BLaER1 (cell line): ENCODE measurements at regions not wholly inside any gene's neighbourhood (a gene's known extent, or its start where the extent isn't known, plus 50 kb on each side); places are given as distances from the start of the nearest gene placed in this dataset.

Experiments used
- H3K27ac ChIP-seq: shearing (Covaris generic); formaldehyde crosslinking; 2 replicates; pipeline ENCODE4 v1.8.1; 2022
- H3K27me3 ChIP-seq: shearing (Covaris generic); formaldehyde crosslinking; 2 replicates; pipeline ENCODE4 v1.8.1; 2022
- H3K36me3 ChIP-seq: shearing (Covaris generic); formaldehyde crosslinking; 2 replicates; pipeline ENCODE4 v1.8.1; 2022
- H3K4me1 ChIP-seq: shearing (Covaris generic); formaldehyde crosslinking; 2 replicates; pipeline ENCODE4 v1.8.1; 2022
- H3K4me2 ChIP-seq: shearing (Covaris generic); formaldehyde crosslinking; 2 replicates; pipeline ENCODE4 v1.8.1; 2022
- H3K4me3 ChIP-seq: shearing (Covaris generic); formaldehyde crosslinking; 2 replicates; pipeline ENCODE4 v1.8.1; 2022
- H3K9ac ChIP-seq: shearing (Covaris generic); formaldehyde crosslinking; 2 replicates; pipeline ENCODE4 v1.8.1; 2022
- H3K9me3 ChIP-seq: shearing (Covaris generic); formaldehyde crosslinking; 2 replicates; pipeline ENCODE4 v1.8.1; 2022
- H4K20me1 ChIP-seq: shearing (Covaris generic); formaldehyde crosslinking; 2 replicates; pipeline ENCODE4 v1.8.1; 2022
- Cebpa-rat ChIP-seq: shearing (Covaris generic); IDR thresholded peaks from 2 replicates; pipeline ENCODE4 v1.8.1; 2022

DNA sequence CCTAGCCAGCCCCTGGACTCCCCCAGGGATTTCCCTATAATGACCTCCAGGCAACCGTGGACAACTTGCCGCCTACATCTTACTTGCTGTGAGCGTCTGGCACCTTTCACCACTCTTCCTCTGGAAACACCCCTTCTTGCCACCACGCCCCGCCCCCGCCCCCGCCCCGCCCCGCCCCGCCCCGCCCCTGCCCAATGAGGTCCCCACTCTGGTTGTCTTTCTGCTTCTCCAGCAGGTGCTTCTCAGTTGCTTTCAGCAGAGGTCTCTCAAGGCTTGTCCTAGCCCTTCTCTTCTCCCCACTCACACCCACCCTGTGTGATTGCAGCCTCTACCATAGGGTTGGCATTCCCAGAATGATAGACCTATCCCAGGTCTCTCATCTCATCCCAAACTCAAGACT lies 214.5 kb downstream of the EN1 start:
- Histone ChIP-seq H3K9ac (no peak overlapping the region), H3K36me3 (no peaks in the 10 kb centered on the region), H3K9me3 (no peaks in the 10 kb centered on the region; the same call in 1 of the 2 replicates), H3K27ac (no peak overlapping the region), H4K20me1 (no peaks in the 10 kb centered on the region), H3K4me3 (no peak overlapping the region), H3K4me2 (no peak overlapping the region), H3K27me3 (no peaks in the 10 kb centered on the region), H3K4me1 (no peaks in the 10 kb centered on the region)
- TF ChIP-seq Cebpa-rat = no peak

DNA sequence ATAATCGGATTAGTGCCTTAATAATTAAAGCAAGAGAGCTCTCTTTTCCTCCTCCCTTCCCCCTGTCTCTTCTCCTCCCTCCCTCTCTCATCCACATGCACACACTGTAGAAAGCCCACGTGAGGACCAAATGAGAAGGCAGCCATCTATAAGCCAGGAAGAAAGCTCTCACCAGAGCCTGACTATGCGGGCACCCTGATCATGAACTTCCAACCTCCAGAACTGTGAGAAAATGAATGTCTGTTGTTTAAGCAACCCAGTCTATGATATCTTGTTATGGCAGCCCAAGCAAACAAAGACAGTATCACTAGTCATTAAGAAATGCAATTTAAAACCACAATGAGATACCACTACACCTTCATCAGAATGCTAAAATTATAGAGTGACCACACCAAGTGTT lies 220.3 kb downstream of the EN1 start:
- no peaks in the 10 kb centered on the region for H3K27me3 ChIP-seq
- no peaks in the 10 kb centered on the region for H4K20me1 ChIP-seq
- no peak overlapping the region for H3K4me2 ChIP-seq
- H3K27ac ChIP-seq = no peak overlapping the region
- TF ChIP-seq Cebpa-rat = no peak
- H3K36me3 ChIP-seq = no peaks in the 10 kb centered on the region
- H3K4me1 ChIP-seq = no peaks in the 10 kb centered on the region
- no peak overlapping the region for H3K9ac ChIP-seq
- no peak overlapping the region for H3K4me3 ChIP-seq
- no peaks in the 10 kb centered on the region for H3K9me3 ChIP-seq

DNA sequence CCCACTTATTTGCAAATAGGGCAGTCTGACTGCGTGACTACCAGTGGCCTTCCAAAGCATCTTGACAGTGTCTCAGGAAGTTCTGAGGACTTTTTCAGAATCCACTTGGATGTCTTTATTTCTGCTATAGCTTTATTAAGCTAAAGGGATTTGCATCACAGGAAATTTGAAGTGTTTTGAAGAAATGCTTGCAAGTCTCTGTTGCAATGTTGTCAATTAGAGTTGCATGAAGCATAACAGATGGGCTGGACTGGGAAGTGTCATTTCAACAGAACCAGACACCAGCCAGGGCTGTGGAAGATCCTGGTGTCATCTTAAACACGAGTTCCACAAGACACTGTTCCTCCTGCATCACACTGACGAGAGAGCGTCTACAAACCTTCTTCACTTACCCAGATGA lies 224.5 kb downstream of the EN1 start:
- no peak overlapping the region for H3K4me3 ChIP-seq
- no peak overlapping the region for H3K27ac ChIP-seq
- H3K27me3 ChIP-seq = no peaks in the 10 kb centered on the region
- no peaks in the 10 kb centered on the region for H3K36me3 ChIP-seq
- H3K9me3 ChIP-seq = no peaks in the 10 kb centered on the region
- H3K4me1 ChIP-seq = no peaks in the 10 kb centered on the region
- H3K9ac ChIP-seq = no peak overlapping the region
- H4K20me1 ChIP-seq = no peaks in the 10 kb centered on the region
- H3K4me2 ChIP-seq = no peak overlapping the region
- TF ChIP-seq Cebpa-rat = no peak

DNA sequence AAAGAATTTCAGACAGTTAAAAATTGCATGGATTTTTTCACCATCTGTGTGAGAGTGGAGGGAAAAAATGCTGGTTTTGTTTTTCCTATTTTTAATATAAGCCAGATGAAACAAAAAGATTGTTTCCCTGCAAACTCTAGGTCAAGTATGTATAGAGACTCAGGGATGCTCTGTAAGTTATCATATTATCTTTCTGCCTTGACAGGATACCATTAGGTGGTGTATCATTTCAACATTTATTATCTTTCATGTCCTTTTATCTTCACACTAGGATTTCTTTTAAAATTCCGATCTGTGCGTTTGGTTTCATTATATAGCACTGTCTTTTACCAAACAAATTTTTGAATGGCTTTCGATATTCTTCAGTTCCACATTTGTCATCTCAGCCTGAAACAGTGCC lies 225.3 kb downstream of the EN1 start:
- H3K9ac ChIP-seq = no peak overlapping the region
- H3K4me3 ChIP-seq = no peak overlapping the region
- H3K27ac ChIP-seq = no peak overlapping the region
- H3K4me1 ChIP-seq = no peaks in the 10 kb centered on the region
- H4K20me1 ChIP-seq = no peaks in the 10 kb centered on the region
- no peaks in the 10 kb centered on the region for H3K27me3 ChIP-seq
- no peaks in the 10 kb centered on the region for H3K9me3 ChIP-seq
- H3K36me3 ChIP-seq = no peaks in the 10 kb centered on the region
- no peak overlapping the region for H3K4me2 ChIP-seq
- no peak for TF ChIP-seq Cebpa-rat

DNA sequence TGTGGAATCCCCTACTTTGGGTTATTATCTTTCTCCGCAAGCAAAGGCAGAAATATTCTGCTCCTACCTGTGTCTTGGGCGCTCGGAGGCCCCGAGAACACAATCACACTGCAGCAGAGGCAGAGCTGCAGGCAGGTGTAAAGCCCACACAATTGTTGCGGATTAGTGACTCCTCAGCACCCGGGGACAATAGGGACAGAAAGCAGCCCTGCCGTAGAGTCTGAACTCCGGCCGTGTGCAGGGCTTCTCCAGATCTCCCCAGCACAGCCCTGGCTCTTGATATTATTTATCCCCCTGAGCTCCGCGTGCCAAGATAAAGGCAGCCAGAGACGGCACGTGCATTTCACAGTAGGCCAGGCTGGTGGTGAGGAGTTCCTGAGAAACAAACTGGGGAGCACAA lies 229.2 kb downstream of the EN1 start:
- no peaks in the 10 kb centered on the region for H3K9me3 ChIP-seq
- no peak overlapping the region for H3K4me2 ChIP-seq
- no peaks in the 10 kb centered on the region for H3K36me3 ChIP-seq
- no peak overlapping the region for H3K4me3 ChIP-seq
- H3K27ac ChIP-seq = no peak overlapping the region
- no peaks in the 10 kb centered on the region for H4K20me1 ChIP-seq
- no peaks in the 10 kb centered on the region for H3K4me1 ChIP-seq
- no peak overlapping the region for H3K9ac ChIP-seq
- H3K27me3 ChIP-seq = no peaks in the 10 kb centered on the region
- no peak for TF ChIP-seq Cebpa-rat

DNA sequence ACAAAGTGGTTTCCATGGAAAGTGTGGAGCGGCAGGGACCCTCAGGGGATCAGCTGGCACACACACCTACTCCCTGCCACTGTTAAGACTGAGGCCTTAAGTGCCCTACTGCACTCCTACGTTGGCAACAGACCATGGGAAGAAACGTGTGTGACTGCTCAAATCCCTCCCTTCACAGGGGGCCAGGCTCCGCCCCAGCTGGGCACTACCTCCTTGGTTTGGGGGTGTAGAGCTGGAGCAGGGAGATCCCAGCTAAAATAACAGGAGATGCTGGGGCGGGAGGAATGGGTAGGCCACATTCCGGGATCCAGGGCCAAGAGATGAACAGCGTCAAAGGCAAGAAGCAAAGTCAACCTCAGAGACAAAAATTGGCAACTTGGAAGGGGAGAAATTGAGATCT lies 231.0 kb downstream of the EN1 start:
- Histone ChIP-seq H3K27ac (no peak overlapping the region), H3K36me3 (no peaks in the 10 kb centered on the region), H3K4me3 (no peak overlapping the region), H3K27me3 (no peaks in the 10 kb centered on the region), H4K20me1 (no peaks in the 10 kb centered on the region), H3K4me2 (no peak overlapping the region), H3K4me1 (no peaks in the 10 kb centered on the region), H3K9me3 (no peaks in the 10 kb centered on the region), H3K9ac (no peak overlapping the region)
- TF ChIP-seq Cebpa-rat = no peak

DNA sequence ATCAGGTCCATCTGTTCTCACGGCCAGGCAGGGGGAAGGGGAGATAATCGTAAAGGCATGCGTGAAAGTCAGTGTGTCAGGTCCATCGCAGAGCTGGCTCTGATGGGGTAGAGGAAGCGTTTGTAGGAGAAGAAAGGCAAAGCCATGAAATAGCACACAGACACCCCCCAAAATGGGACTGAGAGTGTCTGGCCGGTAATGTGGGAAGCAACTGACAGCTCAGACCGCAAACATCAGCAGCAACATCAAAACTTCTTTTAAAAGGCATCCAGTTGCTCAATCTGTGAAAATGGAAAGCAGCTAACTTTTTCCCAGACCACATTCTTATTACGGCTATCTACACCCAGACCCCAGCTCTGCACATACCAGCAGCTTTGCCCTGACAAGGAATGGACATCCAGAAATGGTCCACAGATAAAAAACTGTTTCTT lies 232.6 kb downstream of the EN1 start:
- Histone ChIP-seq H4K20me1 (no peaks in the 10 kb centered on the region), H3K27me3 (no peaks in the 10 kb centered on the region), H3K9ac (no peak overlapping the region), H3K4me2 (no peak overlapping the region), H3K4me3 (no peak overlapping the region), H3K27ac (no peak overlapping the region), H3K36me3 (no peaks in the 10 kb centered on the region), H3K4me1 (no peaks in the 10 kb centered on the region), H3K9me3 (no peaks in the 10 kb centered on the region)
- TF ChIP-seq Cebpa-rat = no peak

DNA sequence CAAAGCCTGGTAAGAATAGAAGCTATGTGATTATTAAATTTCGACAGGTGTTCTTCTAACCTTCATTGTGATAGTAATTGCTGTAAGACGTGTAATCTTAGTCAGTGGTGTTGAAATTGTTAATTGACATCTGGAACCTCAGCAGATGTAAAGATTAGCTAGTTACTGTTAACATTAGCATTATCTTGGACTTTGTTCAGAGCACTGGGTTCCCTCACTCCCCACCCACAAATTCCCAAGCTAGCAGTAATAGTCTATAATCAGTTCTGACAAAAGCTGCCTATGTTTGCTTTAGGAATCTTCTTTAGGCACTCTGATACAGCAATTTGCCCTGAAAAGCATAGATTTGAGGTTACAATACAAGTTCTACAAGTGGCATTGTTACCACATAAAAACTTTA lies 233.7 kb downstream of the EN1 start:
- Histone ChIP-seq H3K9ac (no peak overlapping the region), H3K36me3 (no peaks in the 10 kb centered on the region), H3K4me2 (no peak overlapping the region), H3K27ac (no peak overlapping the region), H3K27me3 (no peaks in the 10 kb centered on the region), H4K20me1 (no peaks in the 10 kb centered on the region), H3K4me1 (no peaks in the 10 kb centered on the region), H3K9me3 (no peaks in the 10 kb centered on the region), H3K4me3 (no peak overlapping the region)
- TF ChIP-seq Cebpa-rat = no peak

DNA sequence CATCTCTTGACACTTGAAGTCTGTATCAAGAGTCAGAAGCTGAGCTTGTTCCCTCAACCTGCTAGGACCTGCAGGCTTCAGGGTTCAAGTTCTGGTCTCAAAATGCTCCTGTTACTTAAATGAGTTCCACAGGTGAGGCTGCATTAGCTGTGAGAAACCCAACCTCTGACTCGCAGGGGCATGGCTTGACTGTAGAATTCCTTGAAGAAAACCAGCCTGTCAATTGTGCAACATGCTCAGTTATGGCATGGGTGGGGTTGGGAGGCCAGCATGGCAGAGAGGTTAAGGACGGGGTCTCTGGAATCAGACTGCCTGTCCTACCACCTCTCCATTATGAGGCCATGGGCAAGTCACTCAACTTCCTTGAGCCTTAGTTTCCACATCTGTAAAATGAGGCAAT lies 235.8 kb downstream of the EN1 start:
- no peaks in the 10 kb centered on the region for H3K36me3 ChIP-seq
- no peak overlapping the region for H3K4me2 ChIP-seq
- no peak overlapping the region for H3K27ac ChIP-seq
- H3K9ac ChIP-seq = no peak overlapping the region
- H3K9me3 ChIP-seq = no peaks in the 10 kb centered on the region
- no peaks in the 10 kb centered on the region for H3K27me3 ChIP-seq
- H4K20me1 ChIP-seq = no peaks in the 10 kb centered on the region
- H3K4me1 ChIP-seq = no peaks in the 10 kb centered on the region
- TF ChIP-seq Cebpa-rat = no peak
- no peak overlapping the region for H3K4me3 ChIP-seq

DNA sequence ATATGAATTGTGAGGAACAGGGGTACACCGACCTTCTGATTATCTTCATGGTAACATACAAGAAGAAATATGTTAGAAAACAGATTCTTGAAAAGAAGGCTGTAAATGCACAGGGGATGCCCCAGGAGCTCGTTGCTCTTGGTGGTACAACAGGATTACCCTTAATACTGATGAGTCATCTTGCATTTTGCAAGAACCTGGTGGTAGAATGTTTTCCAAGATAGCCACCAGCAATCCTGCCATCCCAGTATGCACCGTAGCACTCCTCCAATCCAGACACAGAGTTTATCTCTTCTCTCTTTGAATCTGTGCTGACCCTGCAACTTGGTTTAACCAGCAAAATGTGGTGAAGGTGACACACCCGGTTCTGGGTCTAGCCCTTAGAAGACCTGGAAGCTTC lies 238.3 kb downstream of the EN1 start:
- Histone ChIP-seq H3K27ac (no peak overlapping the region), H3K9ac (no peak overlapping the region), H3K4me3 (no peak overlapping the region), H3K36me3 (no peaks in the 10 kb centered on the region), H3K4me1 (no peaks in the 10 kb centered on the region), H4K20me1 (no peaks in the 10 kb centered on the region), H3K27me3 (no peaks in the 10 kb centered on the region), H3K9me3 (no peaks in the 10 kb centered on the region), H3K4me2 (no peak overlapping the region)
- TF ChIP-seq Cebpa-rat = no peak

DNA sequence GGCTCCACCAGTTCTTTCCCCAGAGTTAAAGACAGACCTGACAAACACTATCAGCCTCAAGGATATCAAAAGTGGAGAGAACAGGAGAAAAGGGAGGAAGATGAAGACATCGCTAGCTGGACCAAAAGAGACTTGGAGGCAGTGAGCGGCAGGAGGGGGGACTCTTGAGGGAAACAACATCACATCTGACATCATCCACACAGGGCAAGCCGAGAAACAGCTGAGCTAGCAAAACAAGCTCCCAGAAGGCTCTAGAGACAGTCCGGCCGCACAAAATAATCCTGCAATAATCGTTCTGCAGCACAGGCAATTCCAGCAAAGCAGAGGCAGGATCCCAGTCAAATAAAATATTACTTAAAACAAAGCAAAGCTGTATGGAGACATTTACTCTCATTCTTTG lies 239.8 kb downstream of the EN1 start:
- no peaks in the 10 kb centered on the region for H3K27me3 ChIP-seq
- no peaks in the 10 kb centered on the region for H3K36me3 ChIP-seq
- H3K4me1 ChIP-seq = no peaks in the 10 kb centered on the region
- H3K4me2 ChIP-seq = no peak overlapping the region
- H3K4me3 ChIP-seq = no peak overlapping the region
- H3K9ac ChIP-seq = no peak overlapping the region
- H3K27ac ChIP-seq = no peak overlapping the region
- H3K9me3 ChIP-seq = no peaks in the 10 kb centered on the region
- no peak for TF ChIP-seq Cebpa-rat
- H4K20me1 ChIP-seq = no peaks in the 10 kb centered on the region
